ENCODE measurements at regions not wholly inside any gene's neighbourhood (a gene's known extent, or its start where the extent isn't known, plus 50 kb on each side); places are given as distances from the start of the nearest gene placed in this dataset.

- no peak for TF ChIP-seq POLR2AphosphoS5 (IDR thresholded peaks at IDR 0.05; ENCODE audit: low read depth, low read length)
- TF ChIP-seq SIN3A (IDR thresholded peaks at IDR 0.05; ENCODE audit: borderline replicate concordance, insufficient read depth, low read length), result no peak
- no peak for TF ChIP-seq TAF1 (IDR thresholded peaks at IDR 0.05; ENCODE audit: borderline replicate concordance, insufficient read depth, low read length)
Observed at GRCh38 chr14:80275208-80275850, 64.0 kb upstream of the DIO2 start.

GRCh38 chr14:80271389-80271788 is 60.1 kb upstream of the DIO2 start:
- TF ChIP-seq REST (IDR thresholded peaks at IDR 0.05; ENCODE audit: insufficient read depth in 1 of 2, low read depth in 2 of 2, low read length in 2 of 2) (no peak), SIN3A (IDR thresholded peaks at IDR 0.05; ENCODE audit: borderline replicate concordance, insufficient read depth, low read length) (no peak), TAF1 (IDR thresholded peaks at IDR 0.05; ENCODE audit: borderline replicate concordance, insufficient read depth, low read length) (no peak), FOXP2 (optimal IDR thresholded peaks at IDR 0.05; ENCODE audit: borderline replicate concordance, extremely low read depth, extremely low read length, insufficient read depth) (no peak), POLR2AphosphoS5 (IDR thresholded peaks at IDR 0.05; ENCODE audit: low read depth, low read length) (no peak)

GRCh38 chr14:80269353-80269925 is 58.1 kb upstream of the DIO2 start:
- TF ChIP-seq REST (IDR thresholded peaks at IDR 0.05; ENCODE audit: insufficient read depth in 1 of 2, low read depth in 2 of 2, low read length in 2 of 2) (no peak), TAF1 (IDR thresholded peaks at IDR 0.05; ENCODE audit: borderline replicate concordance, insufficient read depth, low read length) (no peak), SIN3A (IDR thresholded peaks at IDR 0.05; ENCODE audit: borderline replicate concordance, insufficient read depth, low read length) (no peak), FOXP2 (optimal IDR thresholded peaks at IDR 0.05; ENCODE audit: borderline replicate concordance, extremely low read depth, extremely low read length, insufficient read depth) (no peak), POLR2AphosphoS5 (IDR thresholded peaks at IDR 0.05; ENCODE audit: low read depth, low read length) (no peak)

GRCh38 chr14:80266930-80267329 is 55.6 kb upstream of the DIO2 start:
- TF ChIP-seq FOXP2 (optimal IDR thresholded peaks at IDR 0.05; ENCODE audit: borderline replicate concordance, extremely low read depth, extremely low read length, insufficient read depth) (no peak), POLR2AphosphoS5 (IDR thresholded peaks at IDR 0.05; ENCODE audit: low read depth, low read length) (no peak), SIN3A (IDR thresholded peaks at IDR 0.05; ENCODE audit: borderline replicate concordance, insufficient read depth, low read length) (no peak), REST (IDR thresholded peaks at IDR 0.05; ENCODE audit: insufficient read depth in 1 of 2, low read depth in 2 of 2, low read length in 2 of 2) (no peak), TAF1 (IDR thresholded peaks at IDR 0.05; ENCODE audit: borderline replicate concordance, insufficient read depth, low read length) (no peak)

GRCh38 chr14:80264702-80265101 is 53.4 kb upstream of the DIO2 start:
- TF ChIP-seq REST (IDR thresholded peaks at IDR 0.05; ENCODE audit: insufficient read depth in 1 of 2, low read depth in 2 of 2, low read length in 2 of 2) (no peak), SIN3A (IDR thresholded peaks at IDR 0.05; ENCODE audit: borderline replicate concordance, insufficient read depth, low read length) (no peak), TAF1 (IDR thresholded peaks at IDR 0.05; ENCODE audit: borderline replicate concordance, insufficient read depth, low read length) (no peak), POLR2AphosphoS5 (IDR thresholded peaks at IDR 0.05; ENCODE audit: low read depth, low read length) (no peak), FOXP2 (optimal IDR thresholded peaks at IDR 0.05; ENCODE audit: borderline replicate concordance, extremely low read depth, extremely low read length, insufficient read depth) (no peak)

Measured in PFSK-1 (cell line).